ENCODE measurements at regions not wholly inside any gene's neighbourhood (a gene's known extent, or its start where the extent isn't known, plus 50 kb on each side); places are given as distances from the start of the nearest gene placed in this dataset.

DNA sequence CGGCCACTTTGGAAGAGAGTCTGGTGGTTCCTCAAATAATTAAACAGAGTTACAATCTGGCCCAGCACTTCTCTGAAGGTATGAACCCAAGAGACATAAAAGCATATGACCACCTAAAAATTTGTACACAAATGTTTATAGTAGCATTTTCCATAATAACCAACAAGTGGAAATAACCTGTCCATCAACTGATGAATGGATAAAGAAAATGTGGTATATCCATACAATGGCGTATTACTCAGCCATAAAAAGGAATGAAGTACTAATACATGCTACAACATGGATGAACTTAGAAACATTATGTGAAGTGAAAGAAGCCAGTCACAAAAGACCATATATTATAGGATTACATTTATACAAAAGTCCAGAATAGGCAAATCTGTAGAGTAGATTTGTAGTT, 76.0 kb upstream of the RGPD5 start:
- Histone ChIP-seq H4K20me1 (ENCODE audit: insufficient read depth, low read length) (no peaks in the 10 kb centered on the region), H2AK9ac (replicated peaks; ENCODE audit: low read depth, low read length, poor library complexity) (no peak overlapping the region), H2BK15ac (ENCODE audit: low read depth, low read length) (no peak overlapping the region), H4K5ac (ENCODE audit: low read depth, low read length) (no peak overlapping the region), H3K9me3 (ENCODE audit: control insufficient read depth, insufficient read depth, low read length) (no peaks in the 10 kb centered on the region), H3K23ac (ENCODE audit: low read depth, low read length) (no peak overlapping the region), H4K91ac (ENCODE audit: insufficient read depth, low read depth, low read length) (no peak overlapping the region), H3K14ac (replicated peaks; ENCODE audit: low read depth, low read length) (no peak overlapping the region), H3K27ac (ENCODE audit: insufficient read depth, low read length) (no peak overlapping the region), H2AFZ (replicated peaks; ENCODE audit: low read length, poor library complexity) (no peak overlapping the region), H3K4ac (ENCODE audit: low read depth, low read length) (no peak overlapping the region), H3K18ac (ENCODE audit: low read depth, low read length) (no peak overlapping the region), H4K8ac (ENCODE audit: low read depth in 2 of 2, low read length in 2 of 2) (no peak overlapping the region), H2BK20ac (ENCODE audit: low read depth, low read length) (no peak overlapping the region), H3K9ac (ENCODE audit: low read depth, low read length) (no peak overlapping the region), H3K4me2 (ENCODE audit: low read depth, low read length) (no peak overlapping the region), H3K56ac (ENCODE audit: extremely low read depth, insufficient read depth, low read length) (no peak overlapping the region), H2AK5ac (ENCODE audit: low read depth, low read length) (no peak overlapping the region), H2BK5ac (ENCODE audit: low read depth, low read length, poor library complexity, severe bottlenecking) (no peak overlapping the region), H3K4me1 (ENCODE audit: control insufficient read depth, insufficient read depth, low read length) (no peaks in the 10 kb centered on the region), H3K27me3 (ENCODE audit: control insufficient read depth, insufficient read depth, low read length) (peaks cover 27% of the 10 kb centered on the region), H3K36me3 (ENCODE audit: control insufficient read depth, insufficient read depth, low read length) (no peaks in the 10 kb centered on the region), H3K4me3 (ENCODE audit: insufficient read depth, low read depth, low read length) (no peak overlapping the region), H3K9me1 (ENCODE audit: insufficient read depth, low read length) (no peaks in the 10 kb centered on the region), H3K79me1 (ENCODE audit: low read depth in 1 of 2, low read length in 2 of 2) (no peaks in the 10 kb centered on the region), H2BK120ac (ENCODE audit: low read depth, low read length) (no peak overlapping the region)
- no CpG with 5 or more reads among the region's 2 CpGs for WGBS, 2 experiments (ENCODE audit: extremely low coverage in 2 of 2, insufficient read length in 1 of 2)
- dilution Hi-C loops (cut with HindIII; ENCODE audit: low sequenced_read_pairs, unreplicated experiment) (no loop called here), intact Hi-C loops (cut with micrococcal nuclease) (loop anchor here (5.0 kb wide), 1 partner anchor 141 kb away; no protein-coding TSS in a partner anchor), in situ Hi-C loops (cut with MboI; ENCODE audit: low sequenced_read_pairs) (loop anchor here (10.0 kb wide), 1 partner anchor 153 kb away; no protein-coding TSS in a partner anchor)
- no TSS peak for BruUV-seq (replicated peaks)
- DNase-seq, result no peak
- TF ChIP-seq, protein P1, sequence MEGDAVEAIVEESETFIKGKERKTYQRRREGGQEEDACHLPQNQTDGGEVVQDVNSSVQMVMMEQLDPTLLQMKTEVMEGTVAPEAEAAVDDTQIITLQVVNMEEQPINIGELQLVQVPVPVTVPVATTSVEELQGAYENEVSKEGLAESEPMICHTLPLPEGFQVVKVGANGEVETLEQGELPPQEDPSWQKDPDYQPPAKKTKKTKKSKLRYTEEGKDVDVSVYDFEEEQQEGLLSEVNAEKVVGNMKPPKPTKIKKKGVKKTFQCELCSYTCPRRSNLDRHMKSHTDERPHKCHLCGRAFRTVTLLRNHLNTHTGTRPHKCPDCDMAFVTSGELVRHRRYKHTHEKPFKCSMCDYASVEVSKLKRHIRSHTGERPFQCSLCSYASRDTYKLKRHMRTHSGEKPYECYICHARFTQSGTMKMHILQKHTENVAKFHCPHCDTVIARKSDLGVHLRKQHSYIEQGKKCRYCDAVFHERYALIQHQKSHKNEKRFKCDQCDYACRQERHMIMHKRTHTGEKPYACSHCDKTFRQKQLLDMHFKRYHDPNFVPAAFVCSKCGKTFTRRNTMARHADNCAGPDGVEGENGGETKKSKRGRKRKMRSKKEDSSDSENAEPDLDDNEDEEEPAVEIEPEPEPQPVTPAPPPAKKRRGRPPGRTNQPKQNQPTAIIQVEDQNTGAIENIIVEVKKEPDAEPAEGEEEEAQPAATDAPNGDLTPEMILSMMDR (conservative IDR thresholded peaks at IDR 0.05; ENCODE audit: low read depth, low read length), result no peak
- ChIA-PET POLR2A (ENCODE audit: unreplicated experiment) (no interaction called here), CTCF (no interaction called here)
- no peak for ATAC-seq (ENCODE audit: low read depth)

Measured in IMR-90 (cell line).